Smooth muscle cell (in vitro differentiated cells): ENCODE measurements at regions not wholly inside any gene's neighbourhood (a gene's known extent, or its start where the extent isn't known, plus 50 kb on each side); places are given as distances from the start of the nearest gene placed in this dataset.

ENCODE experiments used
- DNase-seq: peaks from one replicate; lab custom pipeline; 2025; ENCODE audit not compliant: unreplicated experiment; lab: John Stamatoyannopoulos, UW
- H2AFZ ChIP-seq: fragments of 200-600 bp; sonication (generic); 2 replicates; pipeline ENCODE4 v1.6.0; 2016; ENCODE audit warnings: antibody characterized with exemption, low read depth, mild to moderate bottlenecking
- H3F3A ChIP-seq: fragments of 200-600 bp; sonication (generic); 2 replicates; pipeline ENCODE4 v1.6.0; 2017; ENCODE audit warnings: antibody characterized with exemption, low read depth
- H3K27ac ChIP-seq: fragments of 200-600 bp; sonication (generic); 2 replicates; pipeline ENCODE4 v1.5.1; 2016; ENCODE audit warnings: low read depth, mild to moderate bottlenecking
- H3K27me3 ChIP-seq: fragments of 200-600 bp; sonication (generic); 2 replicates; pipeline ENCODE4 v1.6.1; 2016; ENCODE audit warnings: low read depth, mild to moderate bottlenecking
- H3K36me3 ChIP-seq: fragments of 200-600 bp; sonication (generic); 2 replicates; pipeline ENCODE4 v1.5.1; 2016; ENCODE audit warnings: low read depth
- H3K4me1 ChIP-seq: fragments of 200-600 bp; sonication (generic); 2 replicates; pipeline ENCODE4 v1.5.1; 2016; ENCODE audit warnings: low read depth
- H3K4me2 ChIP-seq: fragments of 200-600 bp; sonication (generic); 2 replicates; pipeline ENCODE4 v1.6.0; 2016; ENCODE audit warnings: mild to moderate bottlenecking
- H3K4me3 ChIP-seq: fragments of 200-600 bp; sonication (generic); 2 replicates; pipeline ENCODE4 v1.5.1; 2016; ENCODE audit warnings: mild to moderate bottlenecking
- H3K79me2 ChIP-seq: fragments of 200-600 bp; sonication (generic); 2 replicates; pipeline ENCODE4 v1.6.0; 2016; ENCODE audit warnings: low read depth, mild to moderate bottlenecking
- H3K9ac ChIP-seq: fragments of 200-600 bp; sonication (generic); 2 replicates; pipeline ENCODE4 v1.6.0; 2016; ENCODE audit warnings: low read depth
- H3K9me3 ChIP-seq: fragments of 200-600 bp; sonication (generic); replicated peaks from 2 replicates; pipeline ENCODE4 v1.5.1; 2016; ENCODE audit warnings: low read depth
- H4K20me1 ChIP-seq: fragments of 200-600 bp; sonication (generic); 2 replicates; pipeline ENCODE4 v1.6.0; 2016; ENCODE audit warnings: low read depth
- WGBS: methylation state at CpG from one replicate; pipeline ENCODE4 v1.1.7; 2016; ENCODE audit warnings: low lambda C conversion rate; 5-methylcytosine and 5-hydroxymethylcytosine counted together
- TF ChIP-seq, protein P1 (sequence below): fragments of 200-600 bp; sonication (generic); IDR thresholded peaks from 2 replicates; pipeline ENCODE4 v1.5.1; 2017; ENCODE audit warnings: borderline replicate concordance, mild to moderate bottlenecking, antibody characterized with exemption; ENCODE audit not compliant: insufficient read depth, poor library complexity, severe bottlenecking

DNA sequence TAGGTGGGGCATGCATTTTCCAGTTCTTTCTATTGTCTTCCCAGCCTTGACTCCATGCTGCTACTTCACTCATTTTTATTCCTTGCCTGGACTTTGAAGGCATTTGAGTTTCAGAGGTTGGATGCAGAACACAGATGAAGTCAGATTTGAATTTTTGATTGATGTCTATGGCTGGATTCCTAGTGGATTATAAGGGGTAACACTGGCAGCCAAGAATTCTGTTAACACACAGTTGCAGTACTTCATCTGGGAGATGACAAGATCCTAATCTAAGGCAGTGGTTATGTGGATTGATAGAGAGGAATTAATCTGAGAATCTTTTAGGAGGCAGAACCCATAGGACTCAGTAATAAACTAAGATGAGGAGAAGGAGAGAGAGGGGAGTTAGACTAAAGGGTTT, 439.0 kb upstream of the USP24 start:
- no peaks in the 10 kb centered on the region for H3F3A ChIP-seq
- no peak overlapping the region for H3K4me3 ChIP-seq
- TF ChIP-seq, protein P1, sequence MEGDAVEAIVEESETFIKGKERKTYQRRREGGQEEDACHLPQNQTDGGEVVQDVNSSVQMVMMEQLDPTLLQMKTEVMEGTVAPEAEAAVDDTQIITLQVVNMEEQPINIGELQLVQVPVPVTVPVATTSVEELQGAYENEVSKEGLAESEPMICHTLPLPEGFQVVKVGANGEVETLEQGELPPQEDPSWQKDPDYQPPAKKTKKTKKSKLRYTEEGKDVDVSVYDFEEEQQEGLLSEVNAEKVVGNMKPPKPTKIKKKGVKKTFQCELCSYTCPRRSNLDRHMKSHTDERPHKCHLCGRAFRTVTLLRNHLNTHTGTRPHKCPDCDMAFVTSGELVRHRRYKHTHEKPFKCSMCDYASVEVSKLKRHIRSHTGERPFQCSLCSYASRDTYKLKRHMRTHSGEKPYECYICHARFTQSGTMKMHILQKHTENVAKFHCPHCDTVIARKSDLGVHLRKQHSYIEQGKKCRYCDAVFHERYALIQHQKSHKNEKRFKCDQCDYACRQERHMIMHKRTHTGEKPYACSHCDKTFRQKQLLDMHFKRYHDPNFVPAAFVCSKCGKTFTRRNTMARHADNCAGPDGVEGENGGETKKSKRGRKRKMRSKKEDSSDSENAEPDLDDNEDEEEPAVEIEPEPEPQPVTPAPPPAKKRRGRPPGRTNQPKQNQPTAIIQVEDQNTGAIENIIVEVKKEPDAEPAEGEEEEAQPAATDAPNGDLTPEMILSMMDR, result no peak
- H3K27me3 ChIP-seq, result no peaks in the 10 kb centered on the region
- DNase-seq, result no peak
- no peaks in the 10 kb centered on the region for H3K36me3 ChIP-seq
- H3K4me2 ChIP-seq, result no peak overlapping the region
- no peak overlapping the region for H2AFZ ChIP-seq
- H3K4me1 ChIP-seq, result no peaks in the 10 kb centered on the region
- H4K20me1 ChIP-seq, result no peaks in the 10 kb centered on the region
- H3K79me2 ChIP-seq, result no peaks in the 10 kb centered on the region
- no peaks in the 10 kb centered on the region for H3K9me3 ChIP-seq
- no peak overlapping the region for H3K9ac ChIP-seq
- no peak overlapping the region for H3K27ac ChIP-seq

DNA sequence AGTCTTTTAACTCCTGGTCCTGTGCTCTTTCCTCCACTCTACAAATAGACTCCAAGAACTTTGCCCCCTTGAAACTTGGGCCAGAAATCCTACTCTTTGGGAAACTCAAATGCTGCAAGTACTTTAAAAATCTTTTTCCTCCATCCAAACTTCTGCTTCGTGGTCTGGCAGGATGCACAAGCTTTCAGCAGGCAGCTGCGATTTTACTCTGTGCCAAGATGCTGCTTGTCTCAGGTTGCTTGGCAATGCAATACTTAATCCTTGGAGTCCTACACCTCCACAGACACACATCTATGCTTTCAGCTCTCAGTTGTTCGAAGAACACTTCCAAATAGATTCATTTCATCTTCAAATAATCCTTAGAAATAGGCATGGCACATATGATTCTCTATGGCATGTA, 435.3 kb upstream of the USP24 start:
- H3K4me1 ChIP-seq, result no peaks in the 10 kb centered on the region
- 85% methylated on average over 3 of the region's 3 CpGs for WGBS
- H3K4me2 ChIP-seq, result no peak overlapping the region
- DNase-seq, result no peak
- no peak overlapping the region for H3K9ac ChIP-seq
- H3K9me3 ChIP-seq, result no peaks in the 10 kb centered on the region
- H3K79me2 ChIP-seq, result no peaks in the 10 kb centered on the region
- no peaks in the 10 kb centered on the region for H3K27me3 ChIP-seq
- H3K36me3 ChIP-seq, result no peaks in the 10 kb centered on the region
- H4K20me1 ChIP-seq, result no peaks in the 10 kb centered on the region
- no peaks in the 10 kb centered on the region for H3F3A ChIP-seq
- no peak overlapping the region for H2AFZ ChIP-seq
- H3K4me3 ChIP-seq, result no peak overlapping the region
- TF ChIP-seq, protein P1, result no peak
- H3K27ac ChIP-seq, result no peak overlapping the region

DNA sequence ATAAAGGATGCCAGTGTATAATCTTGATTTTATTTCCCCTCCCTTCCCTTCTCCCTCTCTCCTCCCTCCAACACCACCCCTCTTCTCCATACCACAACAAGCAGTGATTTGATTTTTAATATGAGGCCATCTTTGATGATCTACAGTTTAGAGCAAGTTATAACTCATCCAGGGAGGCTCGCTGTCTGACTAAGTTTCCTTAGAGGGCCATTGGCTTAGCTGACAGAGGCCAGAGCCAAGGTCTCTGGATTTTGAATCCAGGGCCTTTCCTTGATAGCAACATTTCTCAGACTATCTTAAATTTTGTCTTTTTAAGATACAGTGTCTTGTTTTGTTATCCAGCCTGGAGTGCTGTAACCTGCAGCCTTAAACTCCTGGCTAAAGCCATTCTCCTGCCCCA, 431.0 kb upstream of the USP24 start:
- Histone ChIP-seq H3K27ac (no peak overlapping the region), H3K4me1 (no peaks in the 10 kb centered on the region), H3K9me3 (no peaks in the 10 kb centered on the region), H3K4me2 (no peak overlapping the region), H3K36me3 (no peaks in the 10 kb centered on the region), H3F3A (no peaks in the 10 kb centered on the region), H3K9ac (no peak overlapping the region), H3K27me3 (no peaks in the 10 kb centered on the region), H2AFZ (no peak overlapping the region), H4K20me1 (no peaks in the 10 kb centered on the region), H3K4me3 (no peak overlapping the region), H3K79me2 (no peaks in the 10 kb centered on the region)
- no peak for DNase-seq
- WGBS, result 80% methylated on average over 1 of the region's 1 CpG
- TF ChIP-seq, protein P1, result no peak

DNA sequence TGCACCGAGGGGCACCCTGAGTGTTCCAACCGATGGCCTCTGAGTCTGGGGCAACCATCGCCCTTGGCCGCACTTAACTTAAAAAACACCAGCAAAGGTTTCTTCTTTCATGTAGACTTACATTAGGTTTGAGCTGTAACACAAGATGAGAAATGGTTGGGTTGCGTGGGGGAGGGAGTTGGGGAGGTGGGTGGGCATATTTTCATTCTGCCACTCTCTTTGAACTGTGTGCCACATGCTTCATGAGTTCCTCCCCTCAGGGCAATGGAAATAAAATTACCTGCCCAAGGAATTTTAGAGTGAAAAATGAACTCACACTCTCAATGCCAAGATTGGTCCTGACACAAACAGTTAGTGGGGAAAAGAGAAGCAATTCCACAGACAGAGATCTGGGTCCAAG, 430.1 kb upstream of the USP24 start:
- no peaks in the 10 kb centered on the region for H3K36me3 ChIP-seq
- H3K4me3 ChIP-seq, result no peak overlapping the region
- no peaks in the 10 kb centered on the region for H3K4me1 ChIP-seq
- TF ChIP-seq, protein P1, result no peak
- H3K27ac ChIP-seq, result no peak overlapping the region
- no peaks in the 10 kb centered on the region for H3K9me3 ChIP-seq
- no peaks in the 10 kb centered on the region for H4K20me1 ChIP-seq
- no peak overlapping the region for H3K4me2 ChIP-seq
- WGBS, result 97% methylated on average over 5 of the region's 5 CpGs
- H3K79me2 ChIP-seq, result no peaks in the 10 kb centered on the region
- no peak overlapping the region for H3K9ac ChIP-seq
- peaks cover 7% of the 10 kb centered on the region for H3F3A ChIP-seq
- no peak for DNase-seq
- no peaks in the 10 kb centered on the region for H3K27me3 ChIP-seq
- no peak overlapping the region for H2AFZ ChIP-seq
